Ishikawa (cell line): ENCODE measurements at regions not wholly inside any gene's neighbourhood (a gene's known extent, or its start where the extent isn't known, plus 50 kb on each side); places are given as distances from the start of the nearest gene placed in this dataset.

Source experiments
- EGR1 ChIP-seq: IDR thresholded peaks from 2 replicates; pipeline ENCODE4 v1.6.1; 2012
- RAD21 ChIP-seq: IDR thresholded peaks from 2 replicates; pipeline ENCODE4 v1.6.1; 2012; ENCODE audit warnings: low read depth
- TCF12 ChIP-seq: IDR thresholded peaks from 2 replicates; pipeline ENCODE4 v1.6.1; 2012; ENCODE audit warnings: low read depth
- TF ChIP-seq, protein P1 (sequence below): IDR thresholded peaks from 2 replicates; pipeline ENCODE4 v1.6.1; 2012; ENCODE audit warnings: low read depth, mild to moderate bottlenecking

DNA sequence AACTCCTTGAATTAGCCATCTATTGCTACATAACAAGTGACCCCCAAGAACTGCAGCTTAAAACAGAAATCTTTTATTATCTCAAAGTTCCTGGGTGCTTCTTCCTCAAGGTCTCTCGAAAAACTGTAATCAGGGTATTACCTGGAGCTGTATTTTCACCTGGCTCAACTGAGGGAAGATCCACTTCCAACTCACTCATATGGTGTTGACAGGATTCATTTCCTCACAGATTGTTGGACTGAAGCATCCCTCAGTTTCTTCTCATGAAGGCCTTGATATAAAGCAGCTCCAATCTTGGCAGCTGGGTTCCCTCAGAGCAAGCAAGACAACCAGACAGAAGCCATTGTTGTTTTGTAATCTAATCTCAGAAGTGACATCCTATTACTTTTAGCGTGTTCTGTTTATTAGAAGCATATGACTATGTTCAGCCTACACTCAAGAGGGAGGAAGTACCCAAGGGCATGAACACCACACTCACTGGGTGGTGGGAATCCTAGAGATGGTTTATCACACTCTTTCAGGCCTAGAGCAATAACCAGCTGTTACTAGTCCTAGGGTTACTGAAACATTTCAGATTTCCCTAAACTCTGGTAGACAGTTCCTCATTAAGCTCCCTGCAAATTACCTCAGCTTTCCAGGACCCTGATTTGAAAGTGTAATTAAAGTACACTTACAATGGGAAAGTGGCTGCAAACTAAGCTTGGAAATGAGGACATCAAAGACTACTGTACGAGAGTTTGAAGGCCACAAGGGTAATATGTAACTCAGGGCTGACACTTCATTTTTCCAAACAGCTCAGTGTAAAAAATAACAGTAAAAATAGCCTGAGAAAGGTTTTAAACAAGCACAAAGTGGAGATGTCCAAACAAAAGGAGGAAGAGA, 222.2 kb downstream of the SEC23A start:
- TF ChIP-seq TCF12 (no peak), EGR1 (no peak), RAD21 (no peak)
- TF ChIP-seq, protein P1, sequence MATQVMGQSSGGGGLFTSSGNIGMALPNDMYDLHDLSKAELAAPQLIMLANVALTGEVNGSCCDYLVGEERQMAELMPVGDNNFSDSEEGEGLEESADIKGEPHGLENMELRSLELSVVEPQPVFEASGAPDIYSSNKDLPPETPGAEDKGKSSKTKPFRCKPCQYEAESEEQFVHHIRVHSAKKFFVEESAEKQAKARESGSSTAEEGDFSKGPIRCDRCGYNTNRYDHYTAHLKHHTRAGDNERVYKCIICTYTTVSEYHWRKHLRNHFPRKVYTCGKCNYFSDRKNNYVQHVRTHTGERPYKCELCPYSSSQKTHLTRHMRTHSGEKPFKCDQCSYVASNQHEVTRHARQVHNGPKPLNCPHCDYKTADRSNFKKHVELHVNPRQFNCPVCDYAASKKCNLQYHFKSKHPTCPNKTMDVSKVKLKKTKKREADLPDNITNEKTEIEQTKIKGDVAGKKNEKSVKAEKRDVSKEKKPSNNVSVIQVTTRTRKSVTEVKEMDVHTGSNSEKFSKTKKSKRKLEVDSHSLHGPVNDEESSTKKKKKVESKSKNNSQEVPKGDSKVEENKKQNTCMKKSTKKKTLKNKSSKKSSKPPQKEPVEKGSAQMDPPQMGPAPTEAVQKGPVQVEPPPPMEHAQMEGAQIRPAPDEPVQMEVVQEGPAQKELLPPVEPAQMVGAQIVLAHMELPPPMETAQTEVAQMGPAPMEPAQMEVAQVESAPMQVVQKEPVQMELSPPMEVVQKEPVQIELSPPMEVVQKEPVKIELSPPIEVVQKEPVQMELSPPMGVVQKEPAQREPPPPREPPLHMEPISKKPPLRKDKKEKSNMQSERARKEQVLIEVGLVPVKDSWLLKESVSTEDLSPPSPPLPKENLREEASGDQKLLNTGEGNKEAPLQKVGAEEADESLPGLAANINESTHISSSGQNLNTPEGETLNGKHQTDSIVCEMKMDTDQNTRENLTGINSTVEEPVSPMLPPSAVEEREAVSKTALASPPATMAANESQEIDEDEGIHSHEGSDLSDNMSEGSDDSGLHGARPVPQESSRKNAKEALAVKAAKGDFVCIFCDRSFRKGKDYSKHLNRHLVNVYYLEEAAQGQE: no peak
